Superior temporal gyrus (tissue), 1 donor: ENCODE measurements at regions not wholly inside any gene's neighbourhood (a gene's known extent, or its start where the extent isn't known, plus 50 kb on each side); places are given as distances from the start of the nearest gene placed in this dataset.
"Not testable (repeated sequence)": the region's sequence is repeated elsewhere in the genome, so short reads cannot be mapped to it uniquely, and the experiment has no call there.

ENCODE experiments used
- DNase-seq: peaks from one replicate; pipeline ENCODE4 v3.0.0-alpha.2; 2016; ENCODE audit errors: extremely low spot score

DNA sequence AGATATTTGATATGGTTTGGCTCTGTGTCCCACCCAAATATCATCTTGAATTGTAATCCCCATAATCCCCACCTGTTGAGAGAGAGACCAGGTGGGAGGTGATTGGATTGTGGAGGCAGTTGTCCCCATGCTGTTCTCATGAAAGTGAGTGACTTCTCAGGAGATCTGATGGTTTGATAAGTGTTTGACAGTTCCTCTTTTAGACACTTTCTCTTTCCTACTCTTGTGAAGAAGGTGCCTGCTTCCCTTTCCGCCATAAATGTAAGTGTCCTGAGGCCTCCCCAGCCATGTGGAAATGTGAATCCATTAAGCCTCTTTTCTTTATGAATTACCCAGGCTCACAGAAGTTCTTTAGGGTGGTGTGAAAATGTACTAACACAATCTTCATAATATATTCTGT lies 1404.0 kb upstream of the ADGRB3 start:
- DNase-seq, result no peak

DNA sequence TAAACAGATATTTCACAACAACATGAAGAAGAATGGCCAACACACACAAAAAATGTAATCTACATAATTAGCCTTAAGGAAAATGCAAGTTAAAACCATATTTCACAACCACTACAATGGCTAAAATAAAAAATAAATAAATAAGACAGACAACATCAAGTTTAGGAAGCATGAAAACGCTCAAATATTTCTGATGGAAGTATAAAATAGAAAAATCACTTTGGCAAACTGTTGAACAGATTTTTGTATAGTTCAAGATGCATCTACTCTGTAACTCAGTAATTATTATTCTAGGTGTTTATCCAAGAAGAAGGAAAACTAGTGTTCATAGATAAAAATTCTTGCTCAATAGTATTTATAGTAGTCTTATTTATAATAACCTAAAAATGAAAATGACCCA lies 1410.1 kb upstream of the ADGRB3 start:
- no peak for DNase-seq

DNA sequence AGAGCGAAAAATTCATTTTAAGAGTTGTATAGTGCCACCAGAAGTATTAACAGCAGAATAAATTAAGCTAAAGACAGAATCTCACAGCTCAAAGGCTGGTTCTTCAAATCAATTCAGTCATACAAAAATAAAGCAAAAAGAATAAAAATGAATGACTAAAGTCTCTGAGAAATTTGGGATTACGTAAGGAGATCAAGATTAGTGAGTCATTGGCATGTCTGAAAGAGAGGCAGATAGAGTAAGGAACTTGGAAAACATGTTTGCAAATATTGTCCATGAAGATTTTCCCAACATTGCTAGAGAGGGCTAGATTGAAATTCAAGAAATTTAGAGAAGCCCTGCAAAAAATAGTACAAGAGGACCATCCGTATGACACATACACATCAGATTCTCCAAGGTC lies 1413.9 kb upstream of the ADGRB3 start:
- DNase-seq, result no peak

DNA sequence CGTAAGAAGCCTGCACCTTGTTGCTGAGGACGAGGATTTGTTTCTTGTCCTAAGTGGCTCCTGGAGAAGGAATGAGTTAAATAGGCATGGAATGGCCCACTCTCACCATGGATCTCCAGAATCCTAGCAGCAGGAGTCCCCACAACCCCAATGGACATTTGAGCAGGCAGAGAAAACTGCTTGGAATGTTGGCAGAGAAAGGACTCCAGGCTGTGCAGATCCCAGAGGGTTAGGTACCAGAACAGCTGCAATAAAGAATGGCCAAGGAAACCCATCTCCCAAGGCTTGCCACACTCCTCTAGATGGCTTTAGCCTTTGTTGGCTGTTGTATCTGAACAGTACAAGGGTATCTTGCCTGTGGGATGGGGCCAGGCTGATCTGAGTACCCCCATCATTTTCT lies 1415.7 kb upstream of the ADGRB3 start:
- DNase-seq, result no peak

DNA sequence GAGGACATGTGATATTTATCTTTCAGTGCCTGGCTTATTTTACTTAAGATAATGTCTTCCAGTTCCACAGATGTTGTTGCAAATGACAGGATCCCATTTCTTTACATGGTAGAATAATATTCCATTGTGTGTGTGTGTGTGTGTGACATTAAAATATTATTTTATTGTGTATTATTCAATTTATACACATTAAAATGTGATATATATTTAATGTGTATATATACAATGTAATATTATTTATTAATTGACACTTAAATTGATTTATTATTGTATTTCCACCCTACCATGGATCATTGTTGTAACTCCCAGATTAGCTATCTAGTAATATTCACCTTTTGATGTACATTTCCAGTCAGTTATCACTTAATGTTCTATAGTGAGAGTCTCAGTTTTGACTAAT lies 1422.5 kb upstream of the ADGRB3 start:
- DNase-seq, result no peak

DNA sequence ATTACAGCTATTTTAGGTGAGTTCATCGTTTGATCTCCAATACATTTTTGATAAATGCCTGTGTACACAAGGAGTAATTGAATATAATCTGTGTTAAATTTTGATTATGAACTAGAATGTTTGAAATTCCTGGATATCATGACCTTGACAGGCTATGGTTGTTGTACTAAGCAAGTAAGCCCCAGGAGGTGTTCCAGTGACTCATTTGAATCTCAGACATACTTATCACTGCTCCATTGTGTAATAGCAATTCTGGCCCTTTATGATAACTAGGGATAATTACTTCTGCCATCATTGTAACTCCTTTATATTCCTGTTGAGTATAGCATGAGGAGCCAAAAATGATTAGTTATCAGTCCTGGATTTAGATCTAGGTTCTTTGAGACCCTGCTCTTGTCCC lies 1424.6 kb upstream of the ADGRB3 start:
- DNase-seq, result no peak

DNA sequence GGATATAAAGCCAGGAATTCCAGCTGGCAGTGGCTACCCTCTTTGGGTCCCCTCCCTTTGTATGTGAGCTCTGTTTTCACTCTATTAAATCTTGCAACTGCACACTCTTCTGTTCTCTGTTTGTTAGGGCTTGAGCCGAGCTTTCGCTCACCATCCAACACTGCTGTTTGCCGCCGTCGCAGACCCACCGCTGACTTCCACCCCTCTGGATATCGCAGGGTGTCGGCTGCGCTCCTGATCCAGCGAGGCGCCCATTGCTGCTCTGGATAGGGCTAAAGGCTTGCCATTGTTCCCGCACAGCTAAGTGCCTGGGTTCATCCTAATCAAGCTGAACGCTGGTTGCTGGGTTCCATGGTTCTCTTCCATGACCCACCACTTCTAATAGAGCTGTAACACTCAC lies 1433.5 kb upstream of the ADGRB3 start:
- no peak for DNase-seq

DNA sequence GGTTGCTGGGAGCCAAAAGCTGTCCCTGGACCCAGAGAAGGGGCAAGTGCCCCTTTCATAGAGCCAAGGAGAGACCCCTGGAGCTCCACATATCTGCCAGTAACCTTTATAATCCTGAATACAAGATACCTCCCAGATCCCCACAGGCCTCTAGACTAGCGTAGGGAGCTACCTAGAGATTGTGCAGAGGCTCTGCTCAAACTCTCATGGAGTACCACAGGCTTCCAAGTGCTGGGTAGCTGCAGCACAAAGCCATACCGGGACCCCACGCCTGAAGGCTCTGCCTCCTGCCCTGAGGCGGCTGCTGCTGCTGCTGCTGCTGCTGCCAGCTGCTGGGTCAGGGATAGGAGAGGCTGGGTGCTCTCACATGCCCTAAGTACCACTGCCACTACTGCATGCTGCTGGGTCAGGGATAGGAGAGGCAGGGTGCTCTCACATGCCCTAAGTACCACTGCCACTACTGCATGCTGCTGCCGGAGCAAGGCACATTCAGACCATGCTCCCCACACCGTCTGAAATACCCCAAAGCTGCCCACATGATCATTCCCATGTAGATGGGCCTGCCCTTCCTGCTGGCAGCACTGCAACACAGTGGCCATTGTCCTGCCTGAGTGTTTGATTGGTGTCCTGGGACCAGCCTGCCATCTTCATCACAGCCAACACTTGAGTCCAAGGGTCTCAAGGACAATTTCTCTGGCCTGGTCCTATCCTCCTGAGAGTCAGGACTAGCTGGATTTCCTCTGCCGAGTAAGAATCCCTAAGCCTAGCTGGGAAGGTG lies 1434.3 kb upstream of the ADGRB3 start:
- no peak for DNase-seq

DNA sequence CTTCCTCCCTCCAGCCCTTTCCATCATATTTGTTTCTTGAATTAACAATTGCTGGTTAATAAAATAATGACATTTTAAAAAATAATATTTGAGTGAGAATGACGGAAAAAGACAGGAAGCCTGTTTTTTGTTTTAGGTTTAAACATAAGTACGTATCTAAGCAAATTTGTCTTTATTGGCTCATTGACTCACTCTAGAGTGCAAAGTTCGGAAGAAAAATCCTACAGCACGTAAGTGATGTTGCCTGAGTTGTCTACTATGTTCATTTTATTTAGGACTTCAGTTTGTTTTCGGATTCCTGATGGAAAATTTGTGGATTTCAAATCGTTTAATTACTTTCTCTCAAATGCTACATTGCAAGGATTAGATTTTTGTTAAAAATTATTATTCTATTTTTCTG lies 1435.7 kb upstream of the ADGRB3 start:
- DNase-seq, result no peak

DNA sequence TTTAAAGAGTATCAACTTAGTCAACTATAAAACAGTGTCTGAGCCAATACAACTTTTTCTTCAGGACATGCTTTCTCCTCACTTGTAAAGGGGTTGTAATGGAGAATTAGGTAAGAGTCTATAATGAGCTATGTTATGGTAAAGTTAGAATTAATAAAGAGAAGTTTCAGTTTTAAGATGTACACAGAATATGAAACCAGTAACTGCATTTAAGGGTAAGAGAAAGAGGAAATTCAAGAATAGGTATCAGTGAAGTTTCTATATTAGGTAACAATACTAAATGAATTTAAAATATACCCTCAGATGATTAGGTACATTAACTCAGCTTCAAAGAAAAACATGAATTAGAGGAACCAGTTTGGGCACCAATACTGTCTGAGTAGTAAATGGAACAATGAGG lies 1444.3 kb upstream of the ADGRB3 start:
- DNase-seq, result no peak

DNA sequence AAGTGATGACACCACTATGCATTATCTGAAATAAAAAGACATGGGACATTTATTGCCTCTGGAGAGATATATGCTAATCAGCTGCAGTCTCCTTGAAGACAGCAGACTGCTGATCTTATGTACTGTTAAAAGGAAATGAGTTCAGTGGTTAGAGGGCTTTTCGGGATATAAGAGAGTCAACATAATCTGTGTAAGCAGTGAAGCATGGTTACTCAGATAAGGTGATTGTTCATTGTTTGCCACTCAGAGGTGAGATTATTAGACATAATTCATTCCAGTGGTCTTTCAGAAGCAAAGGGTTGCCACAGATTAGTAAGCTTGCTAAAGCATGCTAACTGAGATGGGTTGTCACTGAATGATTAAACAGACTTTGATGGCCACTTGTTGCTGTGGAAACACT lies 1450.7 kb upstream of the ADGRB3 start:
- DNase-seq, result no peak

DNA sequence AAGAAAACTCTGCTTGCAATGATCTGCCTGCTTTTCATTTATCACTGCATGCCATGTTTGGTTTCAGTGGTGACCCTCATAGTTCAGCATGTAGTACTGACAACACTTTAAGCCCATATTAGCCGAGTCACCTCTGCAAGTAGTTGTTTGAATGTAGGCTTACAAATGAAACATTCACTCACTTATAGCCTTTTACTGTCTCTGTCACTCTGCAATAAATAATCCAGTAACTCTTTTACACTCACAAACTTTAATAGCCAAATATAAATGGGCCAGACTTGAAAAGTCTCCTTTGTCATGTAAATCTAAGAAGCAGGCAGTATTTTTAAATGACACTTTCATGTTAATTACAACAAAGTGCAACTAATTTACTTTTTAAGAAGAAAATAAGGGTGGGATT lies 1460.0 kb upstream of the ADGRB3 start:
- no peak for DNase-seq

DNA sequence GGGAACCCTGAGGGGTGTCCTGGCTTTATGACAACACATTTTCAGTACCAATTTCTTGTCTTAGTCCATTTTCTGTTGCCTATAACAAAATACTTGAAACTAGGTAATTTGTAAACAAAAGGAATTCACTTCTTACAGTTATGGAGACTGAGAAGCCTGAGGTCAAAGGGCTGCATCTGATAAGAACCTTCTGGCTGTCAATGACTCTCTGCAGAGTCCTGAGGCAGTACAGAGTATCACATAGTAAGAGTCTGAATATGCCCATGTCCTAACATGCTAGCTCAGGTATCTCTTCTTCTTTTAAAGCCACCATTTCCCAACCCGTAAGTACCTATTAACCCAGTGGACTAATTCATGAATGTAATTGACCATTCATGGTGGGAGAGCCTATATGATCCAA lies 1458.6 kb upstream of the EYS start:
- DNase-seq, result no peak

DNA sequence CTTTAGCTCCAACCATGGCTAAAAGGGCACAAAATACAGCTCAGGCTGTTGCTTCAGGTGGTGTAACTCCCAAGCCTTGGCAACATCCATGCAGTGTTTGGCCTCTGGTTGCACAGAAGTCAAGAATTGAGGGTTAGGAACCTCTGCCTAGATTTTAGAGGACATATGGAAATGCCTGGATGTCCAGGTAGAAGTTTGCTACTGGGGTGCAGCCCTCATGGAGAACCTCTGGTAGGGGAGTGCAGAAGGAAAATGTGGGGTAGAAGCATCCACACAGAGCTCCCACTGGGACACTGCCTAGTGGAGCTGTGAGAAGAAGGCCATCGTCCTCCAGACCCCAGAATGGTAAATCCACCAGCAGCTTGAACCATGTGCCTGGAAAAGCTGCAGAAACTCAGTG lies 1453.8 kb upstream of the EYS start:
- DNase-seq, result no peak

DNA sequence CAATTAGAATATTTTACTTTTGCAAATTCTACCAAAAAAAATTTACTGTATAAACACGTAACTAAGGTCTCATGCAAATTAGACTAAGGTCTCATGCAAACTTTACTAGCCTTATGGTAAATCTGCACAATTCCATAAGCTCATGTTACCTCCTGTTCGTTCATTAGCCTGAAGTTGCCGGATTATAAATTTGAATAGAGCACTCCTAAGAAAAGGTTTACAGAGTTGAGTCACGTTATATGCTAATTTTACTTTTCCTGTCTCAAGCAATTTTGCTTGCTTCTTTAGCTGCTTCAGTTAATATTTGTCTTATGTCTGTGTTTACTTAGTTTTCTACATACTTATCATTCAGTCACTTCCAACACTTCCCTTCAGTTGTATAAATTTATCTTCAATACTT lies 1434.0 kb upstream of the EYS start:
- DNase-seq, result no peak

DNA sequence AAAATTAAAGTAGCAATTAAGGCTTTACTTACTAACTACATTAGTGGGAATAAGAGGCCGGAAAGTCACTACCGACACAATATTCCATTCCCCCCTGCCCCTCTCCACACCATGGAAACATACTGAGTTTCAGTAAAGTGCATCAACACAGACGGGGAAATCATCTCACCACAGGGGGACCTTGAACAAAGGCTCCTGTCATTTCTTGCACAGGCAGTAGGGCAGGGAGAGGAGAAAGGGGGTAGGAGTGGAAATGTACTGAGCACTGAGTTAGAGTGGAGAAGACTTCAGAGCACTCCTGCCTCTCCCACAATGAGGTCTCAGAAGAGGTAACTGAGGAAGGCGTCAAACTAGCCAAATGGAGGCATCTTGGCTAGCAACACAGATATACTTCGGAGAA lies 1426.9 kb upstream of the EYS start:
- DNase-seq, result no peak

DNA sequence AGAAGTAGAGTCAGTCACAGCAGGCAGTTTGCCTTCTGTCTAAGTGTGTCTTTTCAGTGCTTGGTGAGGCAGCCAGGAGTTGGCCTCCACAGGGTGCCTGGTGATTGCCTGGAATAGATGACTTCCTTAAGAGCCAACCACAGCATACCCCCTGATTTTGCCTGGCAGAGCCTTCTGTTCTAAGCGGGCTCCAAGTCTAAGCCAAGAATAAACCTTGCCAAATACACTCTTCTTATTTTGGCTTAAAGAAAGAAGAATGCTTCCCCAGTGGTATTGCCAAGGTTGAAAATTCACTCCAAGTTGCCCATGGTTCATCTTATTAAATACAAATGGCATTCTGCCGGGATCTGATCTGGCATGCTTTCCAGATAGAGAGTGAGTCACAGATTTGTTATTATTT lies 1424.8 kb upstream of the EYS start:
- peak; percentile 78 for DNase-seq

DNA sequence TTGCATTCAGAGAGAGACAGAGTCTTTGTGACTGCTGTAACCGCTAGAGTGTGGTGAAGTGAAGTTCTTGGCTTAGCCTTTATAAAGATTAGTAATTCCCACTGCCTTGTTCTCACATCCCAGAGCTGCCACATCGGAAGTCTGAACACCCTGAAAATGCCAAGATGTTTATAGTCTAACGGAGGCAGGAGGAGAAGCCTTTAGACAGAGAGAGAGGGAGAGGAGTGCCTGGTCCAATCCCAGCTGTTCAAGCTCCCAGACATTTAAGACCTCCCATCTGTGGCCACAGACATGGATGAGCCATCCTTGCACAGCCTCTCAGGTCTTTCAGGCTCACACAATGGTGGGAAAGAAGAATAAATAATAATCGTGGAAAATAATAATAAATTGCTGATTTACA lies 1422.8 kb upstream of the EYS start:
- peak; percentile 22 for DNase-seq

DNA sequence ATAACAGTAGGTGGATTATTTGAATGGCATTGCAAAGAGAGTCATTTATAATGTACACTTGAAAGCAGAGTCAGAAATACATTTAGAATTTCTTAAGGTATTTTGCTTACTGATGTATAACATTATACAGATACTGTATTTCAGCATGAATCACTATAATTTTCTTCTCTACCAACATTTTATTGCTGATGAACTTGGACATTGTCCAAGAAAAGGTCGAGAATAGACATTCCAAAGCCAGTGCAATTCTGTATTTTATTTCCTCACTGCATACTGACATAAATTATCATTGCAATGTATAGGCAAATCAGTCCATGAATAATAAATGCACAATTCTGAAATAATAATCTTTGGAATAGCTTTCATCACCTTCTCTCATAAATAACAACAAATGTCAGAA lies 1420.0 kb upstream of the EYS start:
- DNase-seq, result no peak

DNA sequence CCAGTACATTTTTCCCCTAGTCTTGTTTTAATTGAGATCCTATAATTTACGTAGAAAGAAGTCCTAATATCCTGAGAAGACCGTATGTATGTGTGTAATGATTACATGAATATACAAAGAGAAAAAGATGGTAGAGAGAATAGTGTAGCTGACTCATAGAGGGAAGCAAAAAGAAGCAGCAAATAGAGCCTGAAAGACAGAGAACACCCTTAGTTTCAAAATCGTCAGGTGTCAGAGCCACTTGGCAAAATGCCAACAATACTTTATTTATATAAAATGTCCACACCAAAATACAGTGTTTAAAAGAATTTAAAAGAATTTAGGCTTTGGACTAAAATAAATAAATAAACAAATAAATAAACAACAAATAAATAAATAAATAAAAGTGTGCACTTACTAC lies 1414.1 kb upstream of the EYS start:
- no peak for DNase-seq

DNA sequence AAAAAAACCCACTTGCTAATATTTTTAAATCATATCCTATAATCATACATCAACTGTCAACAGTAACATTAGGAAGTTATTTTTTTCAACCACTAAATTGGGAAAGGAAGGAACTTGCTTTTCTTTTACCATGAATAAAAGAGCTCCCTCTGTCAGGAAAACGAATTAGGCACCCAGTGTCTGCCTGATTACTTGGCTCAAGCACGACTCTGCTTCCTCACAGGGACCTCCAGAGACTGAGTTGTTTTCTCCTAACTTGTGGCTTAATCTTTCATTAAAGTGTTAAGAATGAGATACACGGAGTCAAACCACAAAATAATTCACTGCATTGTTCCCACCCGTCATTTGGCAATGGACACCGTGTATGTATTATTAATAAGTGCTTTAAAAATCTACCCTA lies 1405.1 kb upstream of the EYS start:
- no peak for DNase-seq

DNA sequence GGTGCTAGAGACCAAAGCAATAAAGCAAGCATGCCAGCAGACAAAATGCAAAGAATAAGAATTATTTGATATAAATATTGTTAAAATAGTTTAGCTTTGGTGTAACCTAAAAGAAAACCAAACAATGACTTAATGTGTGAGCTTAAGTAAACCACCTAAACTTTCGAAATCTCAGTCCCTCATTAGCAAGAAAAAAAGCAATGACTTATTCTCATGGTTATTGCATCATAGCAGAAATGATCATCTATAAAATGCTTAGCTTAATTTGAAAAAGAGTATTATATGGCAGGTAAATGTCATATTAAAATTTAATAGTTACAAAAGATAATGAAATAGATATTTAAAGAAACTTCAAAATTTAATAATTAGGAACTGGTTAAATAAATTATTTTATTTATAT lies 1395.7 kb upstream of the EYS start:
- no peak for DNase-seq

DNA sequence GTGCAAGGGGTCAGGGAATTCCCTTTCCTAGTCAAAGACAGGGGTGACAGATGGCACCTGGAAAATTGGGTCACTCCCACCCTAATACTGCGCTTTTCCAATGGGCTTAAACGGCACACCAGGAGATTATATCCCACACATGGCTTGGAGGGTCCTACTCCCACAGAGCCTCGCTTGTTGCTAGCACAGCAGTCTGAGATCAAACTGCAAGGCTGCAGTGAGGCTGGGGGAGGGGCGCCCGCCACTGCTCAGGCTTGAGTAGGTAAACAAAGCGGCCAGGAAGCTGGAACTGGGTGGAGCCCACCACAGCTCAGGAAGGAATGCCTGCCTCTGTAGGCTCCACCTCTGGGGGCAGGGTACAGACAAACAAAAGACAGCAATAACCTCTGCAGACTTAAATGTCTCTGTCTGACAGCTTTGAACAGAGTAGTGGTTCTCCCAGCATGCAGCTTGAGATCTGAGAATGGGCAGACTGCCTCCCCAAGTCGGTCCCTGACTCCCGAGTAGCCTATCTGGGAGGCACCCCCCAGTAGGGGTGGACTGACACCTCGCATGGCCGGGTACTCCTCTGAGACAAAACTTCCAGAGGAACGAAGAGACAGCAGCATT lies 1388.7 kb upstream of the EYS start:
- not testable (repeated sequence) for DNase-seq

DNA sequence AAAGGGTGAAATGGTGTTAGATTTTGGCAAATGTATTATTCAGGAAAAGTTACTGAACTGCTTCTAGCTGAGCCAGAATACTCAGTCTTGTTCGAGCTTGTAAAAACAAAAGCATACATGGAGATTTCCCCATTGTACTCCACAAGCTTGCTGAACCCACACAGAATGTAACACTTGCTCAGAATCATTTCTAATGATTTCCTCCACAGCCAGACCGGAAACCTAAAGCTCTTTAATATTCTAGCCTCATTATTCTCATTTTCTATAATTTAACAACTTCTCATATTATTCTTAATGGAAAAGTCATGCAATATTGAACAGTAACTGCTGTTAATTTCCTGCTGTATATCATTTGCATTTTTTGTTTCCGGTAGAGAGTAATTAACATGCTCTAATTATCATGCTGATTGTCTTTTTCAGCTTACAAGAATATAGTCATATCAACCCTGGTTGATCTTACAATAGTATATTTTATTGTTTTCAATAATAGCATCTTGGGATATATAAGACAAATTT lies 1387.5 kb upstream of the EYS start:
- DNase-seq, result no peak
